ENCODE measurements at regions not wholly inside any gene's neighbourhood (a gene's known extent, or its start where the extent isn't known, plus 50 kb on each side); places are given as distances from the start of the nearest gene placed in this dataset.

DNA sequence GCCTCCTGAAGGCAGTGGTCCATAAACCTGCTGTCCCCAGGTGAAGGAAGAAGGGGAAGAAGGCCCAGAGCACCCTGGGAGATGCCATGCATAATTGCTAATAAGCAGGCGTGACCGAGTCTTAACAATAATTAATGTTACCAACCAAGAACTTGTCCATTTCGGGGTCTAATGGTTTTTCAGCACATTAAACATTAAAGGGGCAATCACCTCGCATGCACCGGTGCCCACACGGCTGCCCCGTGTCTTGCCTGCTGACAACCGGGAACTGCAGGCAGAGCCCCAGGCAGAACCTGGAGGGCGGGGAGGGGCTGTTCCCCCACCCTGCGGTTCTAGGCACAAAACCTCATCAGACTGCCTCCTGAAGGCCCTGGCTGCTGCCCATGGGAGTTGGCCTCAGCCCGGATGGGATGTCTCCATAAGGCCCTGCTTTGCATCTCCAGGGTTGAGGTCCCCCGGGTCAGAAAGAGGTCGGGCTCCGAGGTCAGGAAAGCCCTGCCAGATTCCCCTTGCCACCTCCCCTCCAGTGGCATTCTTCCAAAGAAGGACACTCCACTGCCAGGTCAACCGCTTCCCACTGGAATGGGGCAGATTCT, 169.0 kb downstream of the BUD13 start:
- no peak for DNase-seq (ENCODE audit: low read depth)
- H3K4me3 ChIP-seq (ENCODE audit: control insufficient read depth, low read depth, low read length): no peak overlapping the region
- TF ChIP-seq, protein P1, sequence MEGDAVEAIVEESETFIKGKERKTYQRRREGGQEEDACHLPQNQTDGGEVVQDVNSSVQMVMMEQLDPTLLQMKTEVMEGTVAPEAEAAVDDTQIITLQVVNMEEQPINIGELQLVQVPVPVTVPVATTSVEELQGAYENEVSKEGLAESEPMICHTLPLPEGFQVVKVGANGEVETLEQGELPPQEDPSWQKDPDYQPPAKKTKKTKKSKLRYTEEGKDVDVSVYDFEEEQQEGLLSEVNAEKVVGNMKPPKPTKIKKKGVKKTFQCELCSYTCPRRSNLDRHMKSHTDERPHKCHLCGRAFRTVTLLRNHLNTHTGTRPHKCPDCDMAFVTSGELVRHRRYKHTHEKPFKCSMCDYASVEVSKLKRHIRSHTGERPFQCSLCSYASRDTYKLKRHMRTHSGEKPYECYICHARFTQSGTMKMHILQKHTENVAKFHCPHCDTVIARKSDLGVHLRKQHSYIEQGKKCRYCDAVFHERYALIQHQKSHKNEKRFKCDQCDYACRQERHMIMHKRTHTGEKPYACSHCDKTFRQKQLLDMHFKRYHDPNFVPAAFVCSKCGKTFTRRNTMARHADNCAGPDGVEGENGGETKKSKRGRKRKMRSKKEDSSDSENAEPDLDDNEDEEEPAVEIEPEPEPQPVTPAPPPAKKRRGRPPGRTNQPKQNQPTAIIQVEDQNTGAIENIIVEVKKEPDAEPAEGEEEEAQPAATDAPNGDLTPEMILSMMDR (IDR thresholded peaks at IDR 0.05; ENCODE audit: control insufficient read depth, insufficient read depth, low read depth, low read length, missing control alignments): no peak

GRCh38 chr11:116602637-116602942, 170.2 kb downstream of the BUD13 start:
- no peak overlapping the region for H3K4me3 ChIP-seq (ENCODE audit: control insufficient read depth, low read depth, low read length)
- TF ChIP-seq, protein P1 (IDR thresholded peaks at IDR 0.05; ENCODE audit: control insufficient read depth, insufficient read depth, low read depth, low read length, missing control alignments): no peak
- no peak for DNase-seq (ENCODE audit: low read depth)

GRCh38 chr11:116601814-116602636, 170.8 kb downstream of the BUD13 start:
- TF ChIP-seq, protein P1 (IDR thresholded peaks at IDR 0.05; ENCODE audit: control insufficient read depth, insufficient read depth, low read depth, low read length, missing control alignments): no peak
- no peak overlapping the region for H3K4me3 ChIP-seq (ENCODE audit: control insufficient read depth, low read depth, low read length)
- no peak for DNase-seq (ENCODE audit: low read depth)

- DNase-seq (ENCODE audit: low read depth): no peak
- TF ChIP-seq, protein P1 (IDR thresholded peaks at IDR 0.05; ENCODE audit: control insufficient read depth, insufficient read depth, low read depth, low read length, missing control alignments): no peak
- no peak overlapping the region for H3K4me3 ChIP-seq (ENCODE audit: control insufficient read depth, low read depth, low read length)
Observed at GRCh38 chr11:116600930-116601329, 171.9 kb downstream of the BUD13 start.

GRCh38 chr11:116598556-116598955, 174.2 kb downstream of the BUD13 start:
- TF ChIP-seq, protein P1 (IDR thresholded peaks at IDR 0.05; ENCODE audit: control insufficient read depth, insufficient read depth, low read depth, low read length, missing control alignments): no peak
- H3K4me3 ChIP-seq (ENCODE audit: control insufficient read depth, low read depth, low read length): no peak overlapping the region
- no peak for DNase-seq (ENCODE audit: low read depth)

- TF ChIP-seq, protein P1 (IDR thresholded peaks at IDR 0.05; ENCODE audit: control insufficient read depth, insufficient read depth, low read depth, low read length, missing control alignments): no peak
- no peak overlapping the region for H3K4me3 ChIP-seq (ENCODE audit: control insufficient read depth, low read depth, low read length)
- no peak for DNase-seq (ENCODE audit: low read depth)
Observed at GRCh38 chr11:116598036-116598435, 174.8 kb downstream of the BUD13 start.

All from AG09309 (cell line).